GM06990 (cell line): ENCODE measurements at regions not wholly inside any gene's neighbourhood (a gene's known extent, or its start where the extent isn't known, plus 50 kb on each side); places are given as distances from the start of the nearest gene placed in this dataset.
"Not testable (repeated sequence)": the region's sequence is repeated elsewhere in the genome, so short reads cannot be mapped to it uniquely, and the experiment has no call there.

Source experiments
- DNase-seq: peaks from one replicate; pipeline ENCODE4 v3.0.0-alpha.2; 2011; ENCODE audit not compliant: insufficient read length; ENCODE audit errors: extremely low read depth
- H3K27me3 ChIP-seq: replicated peaks from 2 replicates; pipeline ENCODE4 v1.6.0; 2011; ENCODE audit warnings: low read length; ENCODE audit not compliant: control insufficient read depth, insufficient read depth
- H3K36me3 ChIP-seq: 2 replicates; pipeline ENCODE4 v1.5.1; 2011; ENCODE audit warnings: low read length; ENCODE audit not compliant: control insufficient read depth, insufficient read depth
- H3K4me3 ChIP-seq: replicated peaks from 2 replicates; pipeline ENCODE4 v1.5.1; 2011; ENCODE audit warnings: low read depth, mild to moderate bottlenecking, control low read depth, low read length

DNA sequence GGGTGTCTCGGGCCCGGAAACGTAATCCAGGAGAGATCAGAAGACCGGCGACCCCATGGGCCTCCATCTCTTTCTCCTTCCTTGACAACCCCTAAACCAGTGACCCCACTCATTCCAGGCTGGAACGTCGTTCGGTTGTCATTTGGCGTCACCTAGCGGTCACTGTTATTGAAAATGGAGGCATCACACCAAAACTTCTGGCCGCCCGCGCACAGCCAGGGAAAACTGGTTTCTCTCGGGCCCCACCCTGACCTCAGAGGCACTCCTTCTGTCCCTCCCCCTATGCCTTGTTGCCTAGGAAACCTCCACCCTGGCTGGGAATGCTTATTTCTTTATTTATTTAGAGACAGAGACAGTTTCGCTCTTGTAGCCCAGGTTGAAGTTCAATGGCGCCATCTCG, 2327.3 kb upstream of the TPTE start:
- not testable (repeated sequence) for DNase-seq, H3K4me3 ChIP-seq, H3K36me3 ChIP-seq, H3K27me3 ChIP-seq

DNA sequence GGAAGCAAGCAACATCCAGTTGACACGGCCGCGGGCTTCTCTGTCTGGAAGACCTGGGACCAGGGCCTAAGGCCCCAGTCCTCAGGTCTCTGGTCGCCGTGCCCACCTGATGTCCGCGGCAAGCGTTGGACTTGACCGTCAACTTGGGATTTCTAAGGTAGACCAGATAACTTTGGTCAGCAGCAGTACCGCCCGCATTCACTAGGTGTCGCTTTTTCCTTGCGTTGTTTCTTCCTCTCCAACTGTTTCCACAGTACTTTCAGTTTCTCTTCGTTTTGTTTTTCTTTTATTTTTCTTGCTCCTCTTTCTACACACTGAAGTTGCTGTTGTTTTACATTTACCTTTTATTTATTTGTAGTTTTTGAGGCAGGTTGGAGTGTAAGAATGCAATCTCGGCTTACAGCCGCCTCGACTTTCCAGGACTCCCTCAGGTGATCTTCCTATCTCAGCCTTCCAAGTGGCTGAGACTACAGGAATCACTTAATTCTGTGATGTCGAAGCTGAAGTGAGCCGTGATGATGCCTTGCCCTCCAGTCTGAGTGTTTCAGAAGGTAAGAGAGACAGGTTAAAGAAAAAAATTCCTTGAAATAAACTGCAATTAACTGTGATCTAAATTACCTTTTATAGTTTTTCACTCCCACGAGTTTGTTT, 2323.9 kb upstream of the TPTE start:
- not testable (repeated sequence) for H3K36me3 ChIP-seq, H3K4me3 ChIP-seq, H3K27me3 ChIP-seq, DNase-seq

DNA sequence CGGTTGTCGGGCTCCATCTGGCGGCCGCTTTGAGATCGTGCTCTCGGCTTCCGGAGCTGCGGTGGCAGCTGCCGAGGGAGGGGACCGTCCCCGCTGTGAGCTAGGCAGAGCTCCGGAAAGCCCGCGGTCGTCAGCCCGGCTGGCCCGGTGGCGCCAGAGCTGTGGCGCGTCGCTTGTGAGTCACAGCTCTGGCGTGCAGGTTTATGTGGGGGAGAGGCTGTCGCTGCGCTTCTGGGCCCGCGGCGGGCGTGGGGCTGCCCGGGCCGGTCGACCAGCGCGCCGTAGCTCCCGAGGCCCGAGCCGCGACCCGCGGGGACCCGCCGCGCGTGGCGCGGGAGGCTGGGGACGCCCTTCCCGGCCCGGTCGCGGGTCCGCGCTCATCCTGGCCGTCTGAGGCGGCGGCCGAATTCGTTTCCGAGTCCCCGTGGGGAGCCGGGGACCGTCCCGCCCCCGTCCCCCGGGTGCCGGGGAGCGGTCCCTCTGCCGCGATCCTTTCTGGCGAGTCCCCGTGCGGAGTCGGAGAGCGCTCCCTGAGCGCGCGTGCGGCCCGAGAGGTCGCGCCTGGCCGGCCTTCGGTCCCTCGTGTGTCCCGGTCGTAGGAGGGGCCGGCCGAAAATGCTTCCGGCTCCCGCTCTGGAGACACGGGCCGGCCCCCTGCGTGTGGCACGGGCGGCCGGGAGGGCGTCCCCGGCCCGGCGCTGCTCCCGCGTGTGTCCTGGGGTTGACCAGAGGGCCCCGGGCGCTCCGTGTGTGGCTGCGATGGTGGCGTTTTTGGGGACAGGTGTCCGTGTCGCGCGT, 2316.1 kb upstream of the TPTE start:
- H3K27me3 ChIP-seq, H3K36me3 ChIP-seq, H3K4me3 ChIP-seq, DNase-seq: not testable (repeated sequence)

DNA sequence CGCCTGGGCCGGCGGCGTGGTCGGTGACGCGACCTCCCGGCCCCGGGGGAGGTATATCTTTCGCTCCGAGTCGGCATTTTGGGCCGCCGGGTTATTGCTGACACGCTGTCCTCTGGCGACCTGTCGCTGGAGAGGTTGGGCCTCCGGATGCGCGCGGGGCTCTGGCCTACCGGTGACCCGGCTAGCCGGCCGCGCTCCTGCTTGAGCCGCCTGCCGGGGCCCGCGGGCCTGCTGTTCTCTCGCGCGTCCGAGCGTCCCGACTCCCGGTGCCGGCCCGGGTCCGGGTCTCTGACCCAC, 2315.5 kb upstream of the TPTE start:
- not testable (repeated sequence) for H3K27me3 ChIP-seq, DNase-seq, H3K36me3 ChIP-seq, H3K4me3 ChIP-seq

DNA sequence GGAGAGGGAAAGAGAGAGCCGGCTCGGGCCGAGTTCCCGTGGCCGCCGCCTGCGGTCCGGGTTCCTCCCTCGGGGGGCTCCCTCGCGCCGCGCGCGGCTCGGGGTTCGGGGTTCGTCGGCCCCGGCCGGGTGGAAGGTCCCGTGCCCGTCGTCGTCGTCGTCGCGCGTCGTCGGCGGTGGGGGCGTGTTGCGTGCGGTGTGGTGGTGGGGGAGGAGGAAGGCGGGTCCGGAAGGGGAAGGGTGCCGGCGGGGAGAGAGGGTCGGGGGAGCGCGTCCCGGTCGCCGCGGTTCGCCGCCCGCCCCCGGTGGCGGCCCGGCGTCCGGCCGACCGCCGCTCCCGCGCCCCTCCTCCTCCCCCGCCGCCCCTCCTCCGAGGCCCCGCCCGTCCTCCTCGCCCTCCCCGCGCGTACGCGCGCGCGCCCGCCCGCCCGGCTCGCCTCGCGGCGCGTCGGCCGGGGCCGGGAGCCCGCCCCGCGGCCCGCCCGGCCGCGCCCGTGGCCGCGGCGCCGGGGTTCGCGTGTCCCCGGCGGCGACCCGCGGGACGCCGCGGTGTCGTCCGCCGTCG, 2308.3 kb upstream of the TPTE start:
- DNase-seq, H3K36me3 ChIP-seq, H3K27me3 ChIP-seq, H3K4me3 ChIP-seq: not testable (repeated sequence)

DNA sequence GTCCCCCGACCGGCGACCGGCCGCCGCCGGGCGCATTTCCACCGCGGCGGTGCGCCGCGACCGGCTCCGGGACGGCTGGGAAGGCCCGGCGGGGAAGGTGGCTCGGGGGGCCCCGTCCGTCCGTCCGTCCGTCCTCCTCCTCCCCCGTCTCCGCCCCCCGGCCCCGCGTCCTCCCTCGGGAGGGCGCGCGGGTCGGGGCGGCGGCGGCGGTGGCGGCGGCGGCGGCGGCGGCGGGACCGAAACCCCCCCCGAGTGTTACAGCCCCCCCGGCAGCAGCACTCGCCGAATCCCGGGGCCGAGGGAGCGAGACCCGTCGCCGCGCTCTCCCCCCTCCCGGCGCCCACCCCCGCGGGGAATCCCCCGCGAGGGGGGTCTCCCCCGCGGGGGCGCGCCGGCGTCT, 2306.8 kb upstream of the TPTE start:
- not testable (repeated sequence) for H3K36me3 ChIP-seq, H3K27me3 ChIP-seq, DNase-seq, H3K4me3 ChIP-seq

DNA sequence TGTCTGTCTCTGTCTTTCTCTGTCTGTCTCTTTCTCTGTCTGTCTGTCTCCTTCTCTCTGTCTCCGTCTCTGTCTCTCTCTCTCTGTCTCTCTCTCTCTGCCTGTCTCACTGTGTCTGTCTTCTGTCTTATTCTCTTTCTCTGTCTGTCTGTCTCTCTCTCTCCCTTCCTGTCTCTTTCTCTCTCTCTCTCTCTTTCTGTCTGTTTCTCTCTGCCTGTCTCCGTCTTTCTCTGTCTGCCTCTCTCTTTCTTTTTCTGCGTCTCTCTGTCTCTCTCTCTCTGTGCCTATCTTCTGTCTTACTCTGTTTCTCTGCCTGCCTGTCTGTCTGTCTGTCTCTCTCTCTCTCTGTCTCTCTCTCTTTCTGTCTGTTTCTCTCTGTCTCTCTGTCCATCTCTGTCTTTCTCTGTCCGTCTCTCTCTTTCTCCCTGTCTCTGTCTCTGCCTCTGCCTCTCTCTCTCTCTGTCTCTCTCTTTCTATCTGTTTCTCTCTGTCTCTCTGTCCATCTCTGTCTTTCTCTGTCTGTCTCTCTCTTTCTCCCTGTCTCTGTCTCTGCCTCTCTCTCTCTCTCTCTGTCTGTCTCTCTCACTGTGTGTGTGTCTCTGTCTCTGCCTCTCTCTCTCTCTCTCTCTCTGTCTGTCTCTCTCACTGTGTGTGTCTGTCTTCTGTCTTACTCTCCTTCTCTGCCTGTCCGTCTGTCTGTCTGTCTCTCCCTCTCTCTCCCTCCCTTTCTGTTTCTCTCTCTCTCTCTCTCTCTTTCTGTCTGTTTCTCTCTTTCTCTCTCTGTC, 2291.8 kb upstream of the TPTE start:
- H3K4me3 ChIP-seq, H3K36me3 ChIP-seq, DNase-seq, H3K27me3 ChIP-seq: not testable (repeated sequence)

DNA sequence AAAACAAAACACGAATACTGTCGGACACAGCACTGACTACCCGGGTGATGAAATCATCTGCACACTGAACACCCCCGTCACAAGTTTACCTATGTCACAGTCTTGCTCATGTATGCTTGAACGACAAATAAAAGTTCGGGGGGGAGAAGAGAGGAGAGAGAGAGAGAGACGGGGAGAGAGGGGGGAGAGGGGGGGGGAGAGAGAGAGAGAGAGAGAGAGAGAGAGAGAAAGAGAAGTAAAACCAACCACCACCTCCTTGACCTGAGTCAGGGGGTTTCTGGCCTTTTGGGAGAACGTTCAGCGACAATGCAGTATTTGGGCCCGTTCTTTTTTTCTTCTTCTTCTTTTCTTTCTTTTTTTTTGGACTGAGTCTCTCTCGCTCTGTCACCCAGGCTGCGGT, 2290.1 kb upstream of the TPTE start:
- not testable (repeated sequence) for H3K36me3 ChIP-seq, DNase-seq, H3K4me3 ChIP-seq, H3K27me3 ChIP-seq

DNA sequence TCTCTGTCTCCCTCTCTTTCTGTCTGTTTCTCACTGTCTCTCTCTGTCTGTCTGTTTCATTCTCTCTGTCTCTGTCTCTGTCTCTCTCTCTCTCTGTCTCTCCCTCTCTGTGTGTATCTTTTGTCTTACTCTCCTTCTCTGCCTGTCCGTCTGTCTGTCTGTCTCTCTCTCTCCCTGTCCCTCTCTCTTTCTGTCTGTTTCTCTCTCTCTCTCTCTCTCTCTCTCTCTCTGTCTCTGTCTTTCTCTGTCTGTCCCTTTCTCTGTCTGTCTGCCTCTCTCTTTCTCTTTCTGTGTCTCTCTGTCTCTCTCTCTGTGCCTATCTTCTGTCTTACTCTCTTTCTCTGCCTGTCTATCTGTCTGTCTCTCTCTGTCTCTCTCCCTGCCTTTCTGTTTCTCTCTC, 2288.4 kb upstream of the TPTE start:
- H3K27me3 ChIP-seq, H3K36me3 ChIP-seq, DNase-seq, H3K4me3 ChIP-seq: not testable (repeated sequence)

DNA sequence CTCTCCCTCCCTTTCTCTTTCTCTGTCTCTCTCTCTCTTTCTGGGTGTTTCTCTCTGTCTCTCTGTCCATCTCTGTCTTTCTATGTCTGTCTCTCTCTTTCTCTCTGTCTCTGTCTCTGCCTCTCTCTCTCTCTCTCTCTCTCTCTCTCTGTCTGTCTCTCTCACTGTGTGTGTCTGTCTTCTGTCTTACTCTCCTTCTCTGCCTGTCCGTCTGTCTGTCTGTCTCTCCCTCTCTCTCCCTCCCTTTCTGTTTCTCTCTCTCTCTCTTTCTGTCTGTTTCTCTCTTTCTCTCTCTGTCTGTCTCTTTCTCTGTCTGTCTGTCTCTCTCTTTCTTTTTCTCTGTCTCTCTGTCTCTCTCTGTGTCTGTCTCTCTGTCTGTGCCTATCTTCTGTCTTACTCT, 2287.3 kb upstream of the TPTE start:
- not testable (repeated sequence) for DNase-seq, H3K36me3 ChIP-seq, H3K27me3 ChIP-seq, H3K4me3 ChIP-seq

DNA sequence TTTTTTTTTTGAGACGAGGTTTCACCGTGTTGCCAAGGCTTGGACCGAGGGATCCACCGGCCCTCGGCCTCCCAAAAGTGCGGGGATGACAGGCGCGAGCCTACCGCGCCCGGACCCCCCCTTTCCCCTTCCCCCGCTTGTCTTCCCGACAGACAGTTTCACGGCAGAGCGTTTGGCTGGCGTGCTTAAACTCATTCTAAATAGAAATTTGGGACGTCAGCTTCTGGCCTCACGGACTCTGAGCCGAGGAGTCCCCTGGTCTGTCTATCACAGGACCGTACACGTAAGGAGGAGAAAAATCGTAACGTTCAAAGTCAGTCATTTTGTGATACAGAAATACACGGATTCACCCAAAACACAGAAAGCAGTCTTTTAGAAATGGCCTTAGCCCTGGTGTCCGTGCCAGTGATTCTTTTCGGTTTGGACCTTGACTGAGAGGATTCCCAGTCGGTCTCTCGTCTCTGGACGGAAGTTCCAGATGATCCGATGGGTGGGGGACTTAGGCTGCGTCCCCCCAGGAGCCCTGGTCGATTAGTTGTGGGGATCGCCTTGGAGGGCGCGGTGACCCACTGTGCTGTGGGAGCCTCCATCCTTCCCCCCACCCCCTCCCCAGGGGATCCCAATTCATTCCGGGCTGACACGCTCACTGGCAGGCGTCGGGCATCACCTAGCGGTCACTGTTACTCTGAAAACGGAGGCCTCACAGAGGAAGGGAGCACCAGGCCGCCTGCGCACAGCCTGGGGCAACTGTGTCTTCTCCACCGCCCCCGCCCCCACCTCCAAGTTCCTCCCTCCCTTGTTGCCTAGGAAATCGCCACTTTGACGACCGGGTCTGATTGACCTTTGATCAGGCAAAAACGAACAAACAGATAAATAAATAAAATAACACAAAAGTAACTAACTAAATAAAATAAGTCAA, 2276.4 kb upstream of the TPTE start:
- H3K36me3 ChIP-seq, DNase-seq, H3K27me3 ChIP-seq, H3K4me3 ChIP-seq: not testable (repeated sequence)

DNA sequence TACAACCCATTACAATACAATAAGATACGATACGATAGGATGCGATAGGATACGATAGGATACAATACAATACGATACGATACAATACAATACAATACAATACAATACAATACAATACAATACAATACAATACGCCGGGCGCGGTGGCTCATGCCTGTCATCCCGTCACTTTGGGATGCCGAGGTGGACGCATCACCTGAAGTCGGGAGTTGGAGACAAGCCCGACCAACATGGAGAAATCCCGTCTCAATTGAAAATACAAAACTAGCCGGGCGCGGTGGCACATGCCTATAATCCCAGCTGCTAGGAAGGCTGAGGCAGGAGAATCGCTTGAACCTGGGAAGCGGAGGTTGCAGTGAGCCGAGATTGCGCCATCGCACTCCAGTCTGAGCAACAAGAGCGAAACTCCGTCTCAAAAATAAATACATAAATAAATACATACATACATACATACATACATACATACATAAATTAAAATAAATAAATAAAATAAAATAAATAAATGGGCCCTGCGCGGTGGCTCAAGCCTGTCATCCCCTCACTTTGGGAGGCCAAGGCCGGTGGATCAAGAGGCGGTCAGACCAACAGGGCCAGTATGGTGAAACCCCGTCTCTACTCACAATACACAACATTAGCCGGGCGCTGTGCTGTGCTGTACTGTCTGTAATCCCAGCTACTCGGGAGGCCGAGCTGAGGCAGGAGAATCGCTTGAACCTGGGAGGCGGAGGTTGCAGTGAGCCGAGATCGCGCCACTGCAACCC, 2275.6 kb upstream of the TPTE start:
- not testable (repeated sequence) for H3K27me3 ChIP-seq, H3K4me3 ChIP-seq, H3K36me3 ChIP-seq, DNase-seq

DNA sequence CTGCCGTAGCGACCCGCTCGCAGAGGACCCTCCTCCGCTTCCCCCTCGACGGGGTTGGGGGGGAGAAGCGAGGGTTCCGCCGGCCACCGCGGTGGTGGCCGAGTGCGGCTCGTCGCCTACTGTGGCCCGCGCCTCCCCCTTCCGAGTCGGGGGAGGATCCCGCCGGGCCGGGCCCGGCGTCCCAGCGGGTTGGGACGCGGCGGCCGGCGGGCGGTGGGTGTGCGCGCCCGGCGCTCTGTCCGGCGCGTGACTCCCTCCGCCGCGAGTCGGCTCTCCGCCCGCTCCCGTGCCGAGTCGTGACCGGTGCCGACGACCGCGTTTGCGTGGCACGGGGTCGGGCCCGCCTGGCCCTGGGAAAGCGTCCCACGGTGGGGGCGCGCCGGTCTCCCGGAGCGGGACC, 2269.7 kb upstream of the TPTE start:
- H3K4me3 ChIP-seq, H3K27me3 ChIP-seq, DNase-seq, H3K36me3 ChIP-seq: not testable (repeated sequence)
